ENCODE measurements at regions not wholly inside any gene's neighbourhood (a gene's known extent, or its start where the extent isn't known, plus 50 kb on each side); places are given as distances from the start of the nearest gene placed in this dataset.

DNA sequence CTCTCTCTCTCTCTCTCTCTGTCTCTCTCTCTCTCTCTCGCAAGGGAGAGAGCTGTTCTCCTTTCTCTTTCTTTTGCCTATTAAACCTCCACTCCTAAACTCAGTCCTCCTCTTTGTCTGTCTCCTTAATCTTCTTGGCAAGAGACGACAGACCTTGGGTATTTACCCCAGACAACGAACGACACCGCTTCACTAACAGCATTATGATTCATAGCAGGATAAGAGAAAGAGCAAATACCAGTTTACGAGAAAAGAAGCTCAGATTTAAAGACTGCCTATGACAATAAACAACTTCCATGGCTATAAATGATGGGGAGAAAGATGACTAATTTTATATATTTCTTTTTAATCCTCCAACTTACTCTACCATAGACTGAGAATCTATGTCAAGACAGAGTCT, 1396.5 kb upstream of the CELF2 start:
- Histone ChIP-seq H3K4me3 (no peak overlapping the region), H3K4me2 (no peak overlapping the region), H3K4me1 (no peaks in the 10 kb centered on the region), H3K27ac (no peak overlapping the region), H3K9me3 (no peaks in the 10 kb centered on the region)
- 13% methylated on average over 6 of the region's 6 CpGs for WGBS (ENCODE audit: missing lambda C conversion rate)
- FAIRE-seq (no peak), DNase-seq (ENCODE audit: low read depth in 1 of 2, low spot score in 1 of 2) (no peak), ATAC-seq (no peak)
- POLR2A ChIA-PET: no interaction called here
- CTCF ChIA-PET: no interaction called here
- TF ChIP-seq ESRRA (IDR thresholded peaks at IDR 0.05; ENCODE audit: borderline replicate concordance, low read length) (no peak), SREBF2 (IDR thresholded peaks at IDR 0.05) (no peak), CHD4 (IDR thresholded peaks at IDR 0.05; ENCODE audit: borderline replicate concordance) (no peak), NFE2L2 (conservative IDR thresholded peaks at IDR 0.05; ENCODE audit: low read length) (no peak), MYC (IDR thresholded peaks at IDR 0.05; ENCODE audit: borderline replicate concordance, low read length) (no peak), SMC3 (IDR thresholded peaks at IDR 0.05) (no peak), ZC3H11A (IDR thresholded peaks at IDR 0.05) (no peak), POLR2A (IDR thresholded peaks at IDR 0.05; ENCODE audit: low read length) (no peak), HOXB13 (CRISPR knock-in tag; IDR thresholded peaks at IDR 0.05; ENCODE audit: low read depth) (no peak), FOXS1 (CRISPR knock-in tag; IDR thresholded peaks at IDR 0.05) (no peak), RARB (CRISPR knock-in tag; IDR thresholded peaks at IDR 0.05) (no peak), FOSB (CRISPR knock-in tag; IDR thresholded peaks at IDR 0.05) (no peak), CHD2 (IDR thresholded peaks at IDR 0.05; ENCODE audit: low read length, partially characterized antibody) (no peak), ZSCAN20 (CRISPR knock-in tag; IDR thresholded peaks at IDR 0.05) (no peak)
- TF ChIP-seq, protein P1, sequence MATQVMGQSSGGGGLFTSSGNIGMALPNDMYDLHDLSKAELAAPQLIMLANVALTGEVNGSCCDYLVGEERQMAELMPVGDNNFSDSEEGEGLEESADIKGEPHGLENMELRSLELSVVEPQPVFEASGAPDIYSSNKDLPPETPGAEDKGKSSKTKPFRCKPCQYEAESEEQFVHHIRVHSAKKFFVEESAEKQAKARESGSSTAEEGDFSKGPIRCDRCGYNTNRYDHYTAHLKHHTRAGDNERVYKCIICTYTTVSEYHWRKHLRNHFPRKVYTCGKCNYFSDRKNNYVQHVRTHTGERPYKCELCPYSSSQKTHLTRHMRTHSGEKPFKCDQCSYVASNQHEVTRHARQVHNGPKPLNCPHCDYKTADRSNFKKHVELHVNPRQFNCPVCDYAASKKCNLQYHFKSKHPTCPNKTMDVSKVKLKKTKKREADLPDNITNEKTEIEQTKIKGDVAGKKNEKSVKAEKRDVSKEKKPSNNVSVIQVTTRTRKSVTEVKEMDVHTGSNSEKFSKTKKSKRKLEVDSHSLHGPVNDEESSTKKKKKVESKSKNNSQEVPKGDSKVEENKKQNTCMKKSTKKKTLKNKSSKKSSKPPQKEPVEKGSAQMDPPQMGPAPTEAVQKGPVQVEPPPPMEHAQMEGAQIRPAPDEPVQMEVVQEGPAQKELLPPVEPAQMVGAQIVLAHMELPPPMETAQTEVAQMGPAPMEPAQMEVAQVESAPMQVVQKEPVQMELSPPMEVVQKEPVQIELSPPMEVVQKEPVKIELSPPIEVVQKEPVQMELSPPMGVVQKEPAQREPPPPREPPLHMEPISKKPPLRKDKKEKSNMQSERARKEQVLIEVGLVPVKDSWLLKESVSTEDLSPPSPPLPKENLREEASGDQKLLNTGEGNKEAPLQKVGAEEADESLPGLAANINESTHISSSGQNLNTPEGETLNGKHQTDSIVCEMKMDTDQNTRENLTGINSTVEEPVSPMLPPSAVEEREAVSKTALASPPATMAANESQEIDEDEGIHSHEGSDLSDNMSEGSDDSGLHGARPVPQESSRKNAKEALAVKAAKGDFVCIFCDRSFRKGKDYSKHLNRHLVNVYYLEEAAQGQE (IDR thresholded peaks at IDR 0.05): no peak
- TF ChIP-seq, protein P2, sequence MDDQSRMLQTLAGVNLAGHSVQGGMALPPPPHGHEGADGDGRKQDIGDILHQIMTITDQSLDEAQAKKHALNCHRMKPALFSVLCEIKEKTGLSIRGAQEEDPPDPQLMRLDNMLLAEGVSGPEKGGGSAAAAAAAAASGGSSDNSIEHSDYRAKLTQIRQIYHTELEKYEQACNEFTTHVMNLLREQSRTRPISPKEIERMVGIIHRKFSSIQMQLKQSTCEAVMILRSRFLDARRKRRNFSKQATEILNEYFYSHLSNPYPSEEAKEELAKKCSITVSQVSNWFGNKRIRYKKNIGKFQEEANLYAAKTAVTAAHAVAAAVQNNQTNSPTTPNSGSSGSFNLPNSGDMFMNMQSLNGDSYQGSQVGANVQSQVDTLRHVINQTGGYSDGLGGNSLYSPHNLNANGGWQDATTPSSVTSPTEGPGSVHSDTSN (IDR thresholded peaks at IDR 0.05): no peak
- TF ChIP-seq, protein P3, sequence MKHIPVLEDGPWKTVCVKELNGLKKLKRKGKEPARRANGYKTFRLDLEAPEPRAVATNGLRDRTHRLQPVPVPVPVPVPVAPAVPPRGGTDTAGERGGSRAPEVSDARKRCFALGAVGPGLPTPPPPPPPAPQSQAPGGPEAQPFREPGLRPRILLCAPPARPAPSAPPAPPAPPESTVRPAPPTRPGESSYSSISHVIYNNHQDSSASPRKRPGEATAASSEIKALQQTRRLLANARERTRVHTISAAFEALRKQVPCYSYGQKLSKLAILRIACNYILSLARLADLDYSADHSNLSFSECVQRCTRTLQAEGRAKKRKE (CRISPR knock-in tag; IDR thresholded peaks at IDR 0.05; ENCODE audit: low read depth): no peak

GRCh38 chr10:9625304-9625703, 1392.4 kb upstream of the CELF2 start:
- no peaks in the 10 kb centered on the region for H3K9me3 ChIP-seq
- H3K4me3 ChIP-seq: no peak overlapping the region
- FAIRE-seq (no peak), ATAC-seq (no peak), DNase-seq (ENCODE audit: low read depth in 1 of 2, low spot score in 1 of 2) (no peak)
- H3K4me1 ChIP-seq: no peaks in the 10 kb centered on the region
- no peak overlapping the region for H3K4me2 ChIP-seq
- TF ChIP-seq ESRRA (IDR thresholded peaks at IDR 0.05; ENCODE audit: borderline replicate concordance, low read length) (no peak), NPAS2 (CRISPR knock-in tag; IDR thresholded peaks at IDR 0.05; ENCODE audit: borderline replicate concordance) (no peak), CHD2 (IDR thresholded peaks at IDR 0.05; ENCODE audit: low read length, partially characterized antibody) (no peak), MYC (IDR thresholded peaks at IDR 0.05; ENCODE audit: borderline replicate concordance, low read length) (no peak), PHF8 (IDR thresholded peaks at IDR 0.05; ENCODE audit: borderline replicate concordance, low read depth) (no peak), MAX (IDR thresholded peaks at IDR 0.05) (no peak)
- CTCF ChIA-PET: no interaction called here
- POLR2A ChIA-PET: no interaction called here
- H3K27ac ChIP-seq: no peak overlapping the region
